GM06990 (cell line): ENCODE measurements at regions not wholly inside any gene's neighbourhood (a gene's known extent, or its start where the extent isn't known, plus 50 kb on each side); places are given as distances from the start of the nearest gene placed in this dataset.

Experiments used
- DNase-seq: peaks from one replicate; pipeline ENCODE4 v3.0.0-alpha.2; 2011; ENCODE audit not compliant: insufficient read length; ENCODE audit errors: extremely low read depth
- H3K27me3 ChIP-seq: replicated peaks from 2 replicates; pipeline ENCODE4 v1.6.0; 2011; ENCODE audit warnings: low read length; ENCODE audit not compliant: control insufficient read depth, insufficient read depth
- H3K36me3 ChIP-seq: 2 replicates; pipeline ENCODE4 v1.5.1; 2011; ENCODE audit warnings: low read length; ENCODE audit not compliant: control insufficient read depth, insufficient read depth
- H3K4me3 ChIP-seq: replicated peaks from 2 replicates; pipeline ENCODE4 v1.5.1; 2011; ENCODE audit warnings: low read depth, mild to moderate bottlenecking, control low read depth, low read length
- CTCF ChIP-seq: IDR thresholded peaks from 2 replicates; pipeline ENCODE4 v1.5.1; 2011; ENCODE audit warnings: low read length, control low read depth, mild to moderate bottlenecking, inconsistent platforms; ENCODE audit not compliant: insufficient read depth, poor library complexity, severe bottlenecking

DNA sequence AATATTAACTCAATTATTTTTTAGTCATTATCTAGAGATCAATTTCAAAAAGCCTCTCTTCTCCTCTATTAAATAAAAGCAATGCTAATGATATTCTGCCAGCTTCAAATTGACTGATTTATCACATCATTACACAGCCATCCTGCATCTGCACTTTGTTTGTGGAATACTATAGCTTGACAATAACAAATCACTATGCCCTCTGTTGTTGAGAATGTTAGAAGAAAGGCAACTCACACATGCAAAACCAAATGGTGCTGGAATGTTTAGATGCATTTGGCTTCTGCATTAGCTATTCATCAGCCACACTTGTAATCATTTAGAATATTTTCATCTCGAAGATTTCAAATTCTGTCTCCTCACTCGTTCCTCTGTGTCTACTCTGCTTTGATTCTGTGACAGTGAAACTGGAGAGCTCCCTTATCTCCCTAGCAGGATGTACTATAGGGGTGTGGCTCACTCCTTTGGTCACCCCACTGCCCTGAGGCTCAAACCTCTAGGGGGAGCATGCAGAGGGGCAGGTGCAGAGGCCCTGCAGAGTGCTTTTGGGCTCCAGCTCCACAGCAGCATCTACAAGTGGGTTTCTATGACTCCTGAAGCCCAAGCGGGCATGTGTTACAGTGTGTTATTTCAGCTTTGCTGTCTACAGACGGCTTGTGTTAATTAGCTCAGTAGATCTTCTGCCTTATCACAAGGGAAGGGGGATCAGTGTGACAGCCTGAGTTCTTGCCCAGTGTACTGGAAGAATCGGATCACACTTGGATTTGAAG is 454.1 kb upstream of the BCHE start:
- no peaks in the 10 kb centered on the region for H3K27me3 ChIP-seq
- no peak for TF ChIP-seq CTCF
- H3K4me3 ChIP-seq: no peak overlapping the region
- H3K36me3 ChIP-seq: no peaks in the 10 kb centered on the region
- DNase-seq: no peak

- H3K4me3 ChIP-seq: no peak overlapping the region
- H3K27me3 ChIP-seq: no peaks in the 10 kb centered on the region
- no peak for DNase-seq
- H3K36me3 ChIP-seq: no peaks in the 10 kb centered on the region
- TF ChIP-seq CTCF: no peak
These were observed 447.8 kb upstream of the BCHE start for GRCh38 chr3:166285001-166285400.

DNA sequence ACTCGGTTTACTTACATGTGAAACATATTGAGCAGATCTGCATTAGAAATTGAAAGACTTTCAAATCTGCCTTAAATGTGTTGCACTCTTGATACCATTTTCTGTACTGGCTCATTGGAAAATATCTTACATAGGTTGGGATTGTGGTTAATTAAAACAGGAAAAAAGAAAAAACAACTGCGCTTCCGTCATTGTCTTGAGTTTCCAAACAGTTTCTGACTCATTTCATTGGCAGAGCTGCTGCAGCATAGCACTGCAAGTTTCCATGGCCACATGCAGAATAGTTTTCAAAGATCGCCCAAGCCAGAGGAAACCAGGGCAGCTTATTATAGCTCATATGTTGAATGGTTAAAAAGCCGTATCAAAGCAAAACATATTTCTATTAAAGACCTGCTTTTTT is 446.6 kb upstream of the BCHE start:
- no peak for DNase-seq
- TF ChIP-seq CTCF: no peak
- H3K27me3 ChIP-seq: no peaks in the 10 kb centered on the region
- no peak overlapping the region for H3K4me3 ChIP-seq
- H3K36me3 ChIP-seq: no peaks in the 10 kb centered on the region

DNA sequence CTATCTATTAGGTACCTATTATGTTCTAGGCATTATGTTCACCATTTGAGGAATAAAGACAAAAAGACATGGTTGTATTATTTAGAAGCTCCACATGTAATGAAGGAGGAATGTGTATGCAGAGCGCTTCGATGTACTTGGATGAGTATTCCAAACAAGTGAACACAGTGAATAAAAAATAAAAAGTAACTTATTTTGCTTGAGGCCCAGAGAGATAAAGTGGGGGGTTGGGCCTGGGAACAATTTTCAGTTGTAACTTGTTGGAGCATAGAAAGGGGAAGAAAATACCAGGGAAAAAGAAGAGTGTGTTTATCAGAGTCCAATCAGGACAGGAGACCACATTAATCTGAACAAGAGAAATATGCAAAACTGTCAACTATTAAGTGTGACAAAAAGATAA is 445.7 kb upstream of the BCHE start:
- Histone ChIP-seq H3K27me3 (no peaks in the 10 kb centered on the region), H3K36me3 (no peaks in the 10 kb centered on the region), H3K4me3 (no peak overlapping the region)
- no peak for DNase-seq
- TF ChIP-seq CTCF: no peak

GRCh38 chr3:166279636-166280035 is 442.4 kb upstream of the BCHE start:
- Histone ChIP-seq H3K36me3 (no peaks in the 10 kb centered on the region), H3K4me3 (no peak overlapping the region), H3K27me3 (no peaks in the 10 kb centered on the region)
- no peak for TF ChIP-seq CTCF
- no peak for DNase-seq

GRCh38 chr3:166275024-166275390 is 437.8 kb upstream of the BCHE start:
- no peaks in the 10 kb centered on the region for H3K36me3 ChIP-seq
- no peaks in the 10 kb centered on the region for H3K27me3 ChIP-seq
- TF ChIP-seq CTCF: no peak
- no peak for DNase-seq
- no peak overlapping the region for H3K4me3 ChIP-seq
